ENCODE measurements at regions not wholly inside any gene's neighbourhood (a gene's known extent, or its start where the extent isn't known, plus 50 kb on each side); places are given as distances from the start of the nearest gene placed in this dataset.
"Not testable (repeated sequence)": the region's sequence is repeated elsewhere in the genome, so short reads cannot be mapped to it uniquely, and the experiment has no call there.

- no peak for DNase-seq
These were observed 569.2 kb downstream of the ZBBX start for GRCh38 chr3:166810741-166811445.

- DNase-seq = no peak
These were observed 570.6 kb downstream of the ZBBX start for GRCh38 chr3:166809520-166809919.

- DNase-seq = no peak
These were observed 591.2 kb downstream of the ZBBX start for GRCh38 chr3:166788936-166789335.

- DNase-seq = no peak
These were observed 594.2 kb downstream of the ZBBX start for GRCh38 chr3:166785876-166786275.

GRCh38 chr3:166783206-166783605 lies 596.9 kb downstream of the ZBBX start:
- no peak for DNase-seq

GRCh38 chr3:166764698-166765318 lies 615.3 kb downstream of the ZBBX start:
- no peak for DNase-seq

- DNase-seq = no peak
These were observed 620.2 kb downstream of the ZBBX start for GRCh38 chr3:166759736-166760513.

GRCh38 chr3:166752214-166752613 lies 627.9 kb downstream of the ZBBX start:
- no peak for DNase-seq

GRCh38 chr3:166743481-166744134 lies 636.5 kb downstream of the ZBBX start:
- DNase-seq = no peak

GRCh38 chr3:166734734-166735133 lies 645.4 kb downstream of the ZBBX start:
- no peak for DNase-seq

- no peak for DNase-seq
These were observed 648.4 kb downstream of the ZBBX start for GRCh38 chr3:166731701-166732100.

GRCh38 chr3:166721466-166721865 lies 658.6 kb downstream of the ZBBX start:
- no peak for DNase-seq

- DNase-seq = no peak
These were observed 665.9 kb downstream of the ZBBX start for GRCh38 chr3:166714206-166714605.

- no peak for DNase-seq
These were observed 666.3 kb downstream of the ZBBX start for GRCh38 chr3:166713787-166714186.

- no peak for DNase-seq
These were observed 674.0 kb downstream of the ZBBX start for GRCh38 chr3:166706094-166706493.

GRCh38 chr3:166697495-166697894 lies 682.6 kb downstream of the ZBBX start:
- no peak for DNase-seq

GRCh38 chr3:166696103-166696502 lies 684.0 kb downstream of the ZBBX start:
- no peak for DNase-seq

- no peak for DNase-seq
These were observed 691.4 kb downstream of the ZBBX start for GRCh38 chr3:166688665-166689064.

GRCh38 chr3:166685246-166685645 lies 694.9 kb downstream of the ZBBX start:
- no peak for DNase-seq

GRCh38 chr3:166684077-166684476 lies 696.0 kb downstream of the ZBBX start:
- not testable (repeated sequence) for DNase-seq

- no peak for DNase-seq
These were observed 710.3 kb downstream of the ZBBX start for GRCh38 chr3:166669781-166670180.

- no peak for DNase-seq
These were observed 716.9 kb downstream of the ZBBX start for GRCh38 chr3:166663194-166663593.

- no peak for DNase-seq
These were observed 718.5 kb downstream of the ZBBX start for GRCh38 chr3:166661621-166662020.

Measured in right hindlimb (tissue), 1 donor.